MG63 (cell line): ENCODE measurements at regions not wholly inside any gene's neighbourhood (a gene's known extent, or its start where the extent isn't known, plus 50 kb on each side); places are given as distances from the start of the nearest gene placed in this dataset.
A peak's percentile ranks its signal among the peaks of the same experiment; 100 is the strongest.

ENCODE experiments used
- DNase-seq: peaks from one replicate; pipeline ENCODE4 v3.0.0-alpha.2; 2020
- H3K27me3 ChIP-seq: fragments of 250-450 bp; sonication (Bioruptor Pico); 2 replicates; pipeline ENCODE4 v1.5.1; 2020; ENCODE audit warnings: mild to moderate bottlenecking, moderate library complexity
- H3K36me3 ChIP-seq: fragments of 250-450 bp; sonication (Bioruptor Pico); 2 replicates; pipeline ENCODE4 v1.5.1; 2020; ENCODE audit warnings: mild to moderate bottlenecking, moderate library complexity
- H3K4me3 ChIP-seq: fragments of 250-450 bp; sonication (Bioruptor Pico); 2 replicates; pipeline ENCODE4 v1.5.1; 2020; ENCODE audit warnings: mild to moderate bottlenecking, moderate library complexity
- H3K9me3 ChIP-seq: fragments of 250-450 bp; sonication (Bioruptor Pico); 2 replicates; pipeline ENCODE4 v1.5.1; 2020; ENCODE audit warnings: mild to moderate bottlenecking, moderate library complexity

DNA sequence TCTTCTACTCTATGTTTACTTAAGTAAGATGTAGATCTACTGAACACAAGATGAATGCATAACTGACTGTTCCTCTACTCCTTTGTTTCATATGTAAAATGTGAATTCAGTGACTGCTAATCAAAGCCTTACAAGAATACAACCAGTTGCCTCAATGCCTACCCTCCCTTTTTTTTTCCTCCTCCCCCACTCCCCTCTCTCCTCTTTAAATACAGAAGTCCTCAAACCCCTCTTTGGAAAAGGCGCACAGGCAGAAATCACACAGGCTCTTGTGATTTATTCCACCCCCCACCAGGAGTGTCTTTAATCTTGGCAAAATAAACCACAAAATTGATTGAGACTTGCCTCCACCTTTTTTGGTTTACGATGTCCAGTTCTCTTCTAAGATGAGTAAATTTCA is 398.5 kb downstream of the DMAC1 start:
- Histone ChIP-seq H3K4me3 (no peak overlapping the region), H3K27me3 (no peaks in the 10 kb centered on the region), H3K36me3 (no peaks in the 10 kb centered on the region), H3K9me3 (no peaks in the 10 kb centered on the region)
- DNase-seq, result no peak

DNA sequence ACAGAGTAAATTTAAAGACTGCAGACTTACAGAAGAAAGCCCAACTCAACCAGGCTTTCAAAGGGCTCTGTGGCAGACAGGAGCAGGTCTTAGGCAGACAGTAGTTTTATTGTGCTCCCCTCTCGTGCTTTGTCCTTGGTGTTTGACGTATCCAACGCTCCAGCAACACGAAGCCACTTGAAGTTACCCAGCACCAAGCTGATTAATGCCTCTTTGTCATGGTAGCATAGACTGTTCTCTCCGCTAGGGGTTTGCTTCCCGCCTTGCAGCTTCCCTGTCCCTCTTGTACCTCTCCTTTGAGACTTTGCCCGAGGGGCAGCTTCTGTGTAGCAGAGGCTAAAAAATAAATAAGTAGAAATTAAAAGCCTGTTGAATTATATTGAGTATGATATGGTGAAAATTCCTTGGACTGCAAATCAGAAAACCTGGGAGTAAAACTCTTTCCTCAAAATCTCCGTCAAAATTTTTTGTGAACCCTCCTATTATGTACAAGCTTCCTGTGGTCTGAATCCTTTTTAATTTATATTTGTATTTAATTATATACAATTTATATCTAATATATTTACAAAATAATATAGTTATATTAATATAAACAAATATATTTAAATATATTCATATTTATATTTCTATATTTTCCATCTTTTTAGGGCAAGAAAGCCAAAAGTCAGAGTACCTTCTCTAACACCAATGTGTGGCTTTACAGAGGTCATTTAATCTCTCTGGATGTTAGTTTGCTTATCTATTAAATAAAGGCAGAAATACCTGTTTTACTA is 405.4 kb downstream of the DMAC1 start:
- Histone ChIP-seq H3K4me3 (no peak overlapping the region), H3K27me3 (no peaks in the 10 kb centered on the region), H3K36me3 (no peaks in the 10 kb centered on the region), H3K9me3 (no peaks in the 10 kb centered on the region)
- no peak for DNase-seq

DNA sequence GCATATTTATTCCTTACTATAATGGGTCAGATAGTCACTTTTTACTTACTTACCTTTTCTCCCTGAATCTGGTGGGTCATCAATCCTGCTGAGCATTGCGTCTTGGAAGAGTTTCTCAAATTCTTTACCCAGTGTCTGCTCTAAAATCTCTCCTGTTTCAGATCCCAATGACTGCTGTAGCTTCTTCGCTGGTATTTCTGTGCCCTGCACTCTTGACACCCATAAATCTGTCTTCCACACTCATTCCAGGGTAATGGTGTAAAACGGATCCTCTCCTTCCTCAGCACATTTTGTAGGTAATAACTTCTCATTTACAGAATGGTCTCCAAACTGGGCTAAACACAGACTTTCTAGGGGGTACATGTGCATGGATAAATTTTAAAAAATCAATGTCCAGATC is 407.4 kb downstream of the DMAC1 start:
- H3K36me3 ChIP-seq, result no peaks in the 10 kb centered on the region
- no peaks in the 10 kb centered on the region for H3K27me3 ChIP-seq
- no peak for DNase-seq
- no peak overlapping the region for H3K4me3 ChIP-seq
- no peaks in the 10 kb centered on the region for H3K9me3 ChIP-seq

DNA sequence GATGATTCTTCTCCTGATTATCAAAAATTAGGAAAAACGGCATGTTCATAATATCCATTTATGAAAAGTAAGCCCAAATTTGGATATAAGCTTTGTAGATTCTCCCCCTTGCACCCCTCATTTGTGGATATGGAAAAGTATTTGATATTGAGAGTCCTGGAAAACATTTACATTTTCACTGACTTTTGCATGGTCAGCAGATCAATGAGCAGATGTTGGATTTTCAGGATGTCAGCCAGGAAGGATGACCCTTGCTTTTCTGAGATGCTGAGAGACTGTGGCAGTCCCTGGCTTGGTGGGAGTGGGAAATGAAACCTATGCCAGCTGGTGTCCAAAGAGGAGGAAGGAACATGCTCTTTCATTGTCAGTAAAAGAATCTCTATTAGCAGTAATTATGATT is 410.8 kb downstream of the DMAC1 start:
- H3K27me3 ChIP-seq, result no peaks in the 10 kb centered on the region
- no peak for DNase-seq
- no peaks in the 10 kb centered on the region for H3K36me3 ChIP-seq
- H3K9me3 ChIP-seq, result no peaks in the 10 kb centered on the region
- H3K4me3 ChIP-seq, result no peak overlapping the region

DNA sequence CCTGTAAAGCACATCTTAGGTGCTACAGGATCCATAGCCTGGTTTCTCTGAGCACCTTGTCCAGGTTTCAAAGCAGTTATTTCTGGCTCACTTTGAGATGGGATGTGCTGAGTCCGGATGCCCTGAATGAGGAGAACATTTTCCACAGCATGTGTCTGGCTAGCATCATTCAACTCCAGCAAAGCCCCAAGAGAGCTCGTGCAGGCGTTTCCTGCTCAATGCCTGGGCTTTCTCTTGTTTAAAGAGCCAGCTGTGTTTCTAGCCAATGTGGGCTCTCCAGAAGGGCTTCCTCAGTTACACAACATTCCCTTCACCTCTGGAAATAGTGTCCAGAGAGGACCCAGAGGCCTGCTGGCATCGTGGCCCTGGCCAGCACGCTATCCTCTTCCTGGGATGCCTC is 411.7 kb downstream of the DMAC1 start:
- H3K4me3 ChIP-seq, result no peak overlapping the region
- no peaks in the 10 kb centered on the region for H3K36me3 ChIP-seq
- DNase-seq, result no peak
- H3K9me3 ChIP-seq, result no peaks in the 10 kb centered on the region
- no peaks in the 10 kb centered on the region for H3K27me3 ChIP-seq

DNA sequence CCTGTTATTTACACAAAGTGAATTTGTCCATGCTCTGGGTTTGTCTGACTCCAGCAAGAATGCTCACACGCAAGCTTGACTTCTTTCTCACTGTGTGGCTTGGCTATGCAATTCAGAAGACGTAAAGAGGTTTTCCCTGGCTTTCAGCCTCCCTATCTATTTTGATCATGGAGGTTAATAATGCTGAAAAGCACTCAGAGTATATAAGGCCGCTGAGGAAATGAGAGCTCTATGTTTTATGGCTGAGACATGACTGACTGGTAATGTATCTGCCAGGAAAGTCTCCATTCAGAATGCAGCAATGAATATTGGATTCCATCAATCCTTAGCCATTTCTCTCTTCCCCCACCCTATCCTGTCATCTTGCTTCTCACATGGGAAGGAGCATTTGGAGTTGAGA is 417.3 kb downstream of the DMAC1 start:
- Histone ChIP-seq H3K36me3 (no peaks in the 10 kb centered on the region), H3K4me3 (no peak overlapping the region), H3K27me3 (no peaks in the 10 kb centered on the region), H3K9me3 (no peaks in the 10 kb centered on the region)
- no peak for DNase-seq

DNA sequence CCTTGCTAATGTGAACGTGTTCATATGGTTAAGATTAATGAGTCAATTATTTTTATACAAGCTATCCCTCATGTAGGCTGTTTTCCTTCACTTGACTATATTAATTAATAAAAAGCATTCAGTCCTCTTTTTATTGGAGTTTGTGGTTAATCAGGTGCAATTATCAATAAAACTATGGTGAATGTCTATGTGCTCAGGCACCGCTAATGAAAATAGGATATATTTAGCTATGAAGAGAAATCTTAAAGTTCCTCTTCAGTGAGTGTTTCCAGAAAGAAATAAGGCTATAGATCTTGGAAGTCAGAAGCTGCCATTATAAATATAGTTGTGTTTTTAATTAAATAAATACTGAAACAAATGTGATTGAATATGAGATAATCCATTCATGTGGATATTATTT is 422.1 kb downstream of the DMAC1 start:
- H3K9me3 ChIP-seq, result no peaks in the 10 kb centered on the region
- no peaks in the 10 kb centered on the region for H3K36me3 ChIP-seq
- H3K27me3 ChIP-seq, result no peaks in the 10 kb centered on the region
- no peak for DNase-seq
- no peak overlapping the region for H3K4me3 ChIP-seq

DNA sequence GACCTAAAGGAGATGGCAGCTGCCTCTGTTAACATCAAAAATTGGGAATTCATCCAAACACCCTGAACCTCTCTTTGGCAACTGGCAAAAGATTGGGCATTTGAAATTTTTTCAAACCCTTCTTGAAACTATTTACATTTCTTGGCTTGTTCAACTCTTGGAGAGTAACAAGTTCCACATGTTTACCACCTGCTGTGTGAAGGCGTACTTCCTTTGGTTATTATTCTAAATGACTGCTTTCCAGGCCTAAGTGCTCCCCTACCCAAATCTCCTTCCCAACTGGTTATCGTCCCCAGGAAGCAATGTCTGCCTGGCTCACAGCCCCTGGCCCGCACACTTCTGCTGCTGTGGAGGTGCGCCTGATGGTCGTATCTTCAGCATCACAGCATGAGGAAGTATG is 422.7 kb downstream of the DMAC1 start:
- no peaks in the 10 kb centered on the region for H3K36me3 ChIP-seq
- H3K4me3 ChIP-seq, result no peak overlapping the region
- DNase-seq, result peak; percentile 22
- no peaks in the 10 kb centered on the region for H3K27me3 ChIP-seq
- H3K9me3 ChIP-seq, result no peaks in the 10 kb centered on the region

DNA sequence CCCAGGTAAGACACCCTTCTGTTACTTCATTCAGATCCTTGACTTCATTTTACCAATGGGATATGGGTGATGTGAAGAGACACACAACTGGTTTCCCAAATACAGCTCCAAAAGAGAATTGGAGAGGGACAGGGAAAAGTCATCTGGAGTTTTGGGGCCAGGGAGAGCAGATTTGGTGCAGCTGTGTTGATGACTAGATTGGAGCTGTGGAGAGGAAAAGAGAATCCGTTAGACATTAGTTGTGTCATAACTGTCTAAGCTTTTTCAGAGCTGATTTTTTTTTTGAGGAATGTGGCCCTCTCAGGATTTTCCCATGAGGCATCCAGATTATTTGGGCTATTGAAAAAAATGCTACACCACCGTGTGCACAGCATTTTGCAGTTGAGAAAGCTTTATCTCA is 423.4 kb downstream of the DMAC1 start:
- H3K4me3 ChIP-seq, result no peak overlapping the region
- no peaks in the 10 kb centered on the region for H3K9me3 ChIP-seq
- no peak for DNase-seq
- no peaks in the 10 kb centered on the region for H3K36me3 ChIP-seq
- H3K27me3 ChIP-seq, result no peaks in the 10 kb centered on the region

DNA sequence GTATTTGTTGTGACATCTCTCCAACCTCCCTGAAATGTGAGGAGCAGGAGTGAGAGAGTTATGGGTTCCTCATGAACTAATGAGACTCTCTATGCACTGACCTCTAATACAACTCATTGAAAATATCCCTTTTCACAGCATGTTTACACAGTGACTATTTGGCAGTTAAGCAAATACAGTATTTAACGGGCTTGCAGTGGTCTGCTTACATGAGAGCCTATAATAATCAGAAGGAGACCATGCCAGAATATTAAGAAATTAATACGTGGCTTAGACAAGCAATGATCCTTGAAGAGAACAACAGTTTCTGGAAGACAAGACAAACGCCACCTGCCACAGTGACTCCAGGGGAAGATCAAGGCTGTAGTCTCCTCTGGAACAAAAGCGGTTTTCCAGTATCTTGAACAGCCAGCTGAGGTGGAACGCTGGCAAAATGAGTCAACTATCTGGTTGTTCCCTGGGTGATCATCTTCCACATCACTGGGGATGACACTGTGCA is 424.5 kb downstream of the DMAC1 start:
- Histone ChIP-seq H3K36me3 (no peaks in the 10 kb centered on the region), H3K4me3 (no peak overlapping the region), H3K9me3 (no peaks in the 10 kb centered on the region), H3K27me3 (no peaks in the 10 kb centered on the region)
- no peak for DNase-seq

DNA sequence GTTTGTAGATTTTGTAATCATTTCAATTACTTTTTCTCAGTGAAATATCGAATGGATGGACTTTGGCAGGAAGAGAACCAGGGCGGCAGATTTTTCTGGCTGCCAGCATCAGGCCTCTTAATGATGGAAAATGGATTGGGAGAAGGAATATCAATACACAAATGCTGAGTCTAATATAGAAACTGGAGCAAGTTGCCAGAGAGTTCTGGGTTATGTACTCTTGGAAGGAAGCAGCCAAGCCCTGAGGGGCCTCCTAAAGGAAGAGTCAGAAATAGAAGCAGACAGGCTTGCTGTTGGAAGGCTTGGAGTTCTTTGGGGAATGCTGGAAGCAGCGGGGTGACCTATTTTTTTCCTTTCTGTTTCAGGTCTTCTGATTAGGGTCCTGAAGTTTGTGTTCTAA is 428.6 kb downstream of the DMAC1 start:
- no peaks in the 10 kb centered on the region for H3K27me3 ChIP-seq
- DNase-seq, result no peak
- H3K36me3 ChIP-seq, result no peaks in the 10 kb centered on the region
- no peak overlapping the region for H3K4me3 ChIP-seq
- no peaks in the 10 kb centered on the region for H3K9me3 ChIP-seq

DNA sequence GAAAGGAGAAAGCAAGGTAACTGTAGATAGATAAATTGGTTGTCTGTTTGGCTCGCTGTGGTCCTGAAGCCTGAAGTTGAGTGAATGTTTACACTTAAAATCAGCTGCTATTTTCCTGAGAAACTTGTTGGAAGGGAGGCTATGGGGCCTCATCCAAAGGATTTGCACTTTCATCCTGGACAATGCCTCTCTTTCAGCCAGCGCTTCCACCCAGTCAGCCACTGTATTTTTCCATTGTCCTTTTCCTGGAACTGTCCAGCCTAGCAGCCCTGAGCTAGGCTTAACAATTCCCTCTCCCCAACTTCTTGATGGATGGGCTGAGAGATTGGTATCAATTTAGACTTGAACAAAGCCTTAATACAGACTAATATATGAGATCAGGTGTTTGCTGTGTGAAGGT is 429.2 kb downstream of the DMAC1 start:
- Histone ChIP-seq H3K9me3 (no peaks in the 10 kb centered on the region), H3K4me3 (no peak overlapping the region)
- DNase-seq, result no peak

DNA sequence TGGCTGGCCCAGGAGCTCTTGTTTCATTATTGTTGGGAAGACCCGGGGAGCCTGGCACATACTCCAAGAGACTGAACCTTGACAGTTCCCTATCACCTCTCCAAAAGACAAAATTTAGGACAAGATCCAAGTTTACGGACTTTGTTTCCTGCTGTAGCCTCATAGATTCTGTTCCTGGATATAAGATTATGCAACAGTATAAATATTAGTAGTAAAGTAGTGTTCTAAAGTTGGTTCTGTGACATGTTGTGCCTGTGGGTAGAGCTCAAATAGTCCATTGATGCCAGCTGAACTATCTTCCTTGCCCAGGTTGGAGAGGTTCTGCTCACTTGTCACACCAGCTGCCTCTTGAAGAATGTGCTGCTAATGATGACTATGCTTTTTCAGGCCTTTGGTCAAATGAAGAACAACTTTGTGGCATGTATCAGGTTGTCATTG is 430.2 kb downstream of the DMAC1 start:
- no peak overlapping the region for H3K4me3 ChIP-seq
- no peaks in the 10 kb centered on the region for H3K36me3 ChIP-seq
- H3K9me3 ChIP-seq, result no peaks in the 10 kb centered on the region
- DNase-seq, result no peak
- H3K27me3 ChIP-seq, result no peaks in the 10 kb centered on the region

More for the DNA sequence above, 429.2 kb downstream of the DMAC1 start:
- Histone ChIP-seq H3K27me3 (no peaks in the 10 kb centered on the region), H3K36me3 (no peaks in the 10 kb centered on the region)

DNA sequence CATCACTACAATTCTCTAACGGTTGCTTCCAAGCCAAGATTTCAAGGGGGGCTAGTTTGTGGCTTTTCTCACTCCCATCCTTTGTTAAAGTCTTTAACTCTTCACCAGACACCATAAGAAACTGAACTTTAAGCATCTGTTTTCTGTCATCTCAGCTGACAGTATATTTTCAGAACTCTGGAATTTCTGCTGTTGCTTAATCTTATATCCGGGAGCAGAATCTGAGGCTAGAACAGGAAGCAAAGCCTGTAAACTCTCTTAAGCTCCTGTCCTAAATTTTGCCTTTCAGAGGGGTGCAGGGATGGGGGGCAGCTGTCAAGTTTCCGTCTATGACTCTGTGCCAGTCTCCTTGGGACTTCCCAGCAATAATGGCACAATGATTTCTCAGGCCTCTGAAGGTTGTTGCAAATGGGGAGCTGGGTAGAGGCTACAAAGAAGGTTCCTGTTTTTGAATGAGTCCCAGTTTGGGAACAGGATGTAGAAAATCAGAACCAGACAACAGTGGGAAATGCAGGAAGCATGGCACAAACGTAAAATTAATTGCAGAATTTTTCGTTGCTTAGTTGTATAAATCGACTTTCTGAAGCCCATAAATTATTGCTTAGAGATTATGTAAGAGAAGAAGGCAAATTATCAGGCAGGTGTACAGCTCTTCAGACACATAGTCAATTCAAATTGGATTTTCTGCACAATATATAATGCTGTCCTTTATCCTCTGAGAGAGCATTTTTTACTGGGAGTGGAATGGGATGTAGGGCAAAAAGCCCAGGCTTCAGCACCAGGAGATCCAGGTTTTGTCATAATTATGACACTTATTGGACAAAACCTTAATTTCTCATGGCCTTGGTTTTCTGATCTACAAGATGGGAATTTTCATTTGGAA is 430.9 kb downstream of the DMAC1 start:
- DNase-seq, result no peak
- H3K36me3 ChIP-seq, result no peaks in the 10 kb centered on the region
- H3K4me3 ChIP-seq, result no peak overlapping the region
- no peaks in the 10 kb centered on the region for H3K9me3 ChIP-seq
- H3K27me3 ChIP-seq, result no peaks in the 10 kb centered on the region

DNA sequence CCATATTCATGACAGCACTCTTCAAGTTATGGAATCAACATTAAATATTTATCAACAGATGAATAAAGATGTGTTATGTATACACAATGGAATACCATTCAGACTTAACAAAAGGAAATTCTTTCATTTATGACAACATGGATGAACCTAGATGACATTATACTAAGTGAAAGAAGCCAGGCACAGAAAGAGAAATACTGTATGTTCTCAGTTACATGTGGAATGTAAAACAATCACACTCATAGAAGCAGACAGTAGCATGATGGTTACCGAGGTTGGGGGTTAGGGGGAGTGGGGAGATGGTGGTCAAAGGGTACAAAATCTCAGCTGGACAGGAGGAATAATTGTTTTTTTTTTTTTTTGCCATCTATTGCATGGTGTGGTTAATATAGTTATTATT is 431.9 kb downstream of the DMAC1 start:
- no peaks in the 10 kb centered on the region for H3K36me3 ChIP-seq
- H3K27me3 ChIP-seq, result no peaks in the 10 kb centered on the region
- no peak overlapping the region for H3K4me3 ChIP-seq
- H3K9me3 ChIP-seq, result no peaks in the 10 kb centered on the region
- DNase-seq, result no peak

DNA sequence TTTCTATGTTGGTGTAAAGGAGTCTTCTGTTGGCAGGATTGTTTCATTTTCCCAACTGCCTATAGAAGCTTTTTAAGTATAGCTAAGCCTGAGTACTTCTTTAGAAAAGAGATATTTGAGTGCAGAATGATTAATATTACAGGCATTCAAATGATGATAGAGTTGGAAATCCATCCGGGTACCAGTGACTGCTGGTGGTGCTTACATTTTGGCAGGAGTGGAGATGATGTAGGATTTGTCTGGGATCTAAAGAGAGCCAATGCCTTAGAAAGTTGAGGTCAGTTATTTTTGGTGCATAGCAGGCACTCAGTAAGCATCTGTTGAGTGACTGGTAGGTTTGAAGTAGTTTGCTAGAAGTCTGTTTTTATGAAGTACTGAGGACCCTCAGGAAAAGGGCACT is 433.5 kb downstream of the DMAC1 start:
- peak; percentile 34 for DNase-seq
- Histone ChIP-seq H3K4me3 (no peak overlapping the region), H3K9me3 (no peaks in the 10 kb centered on the region), H3K36me3 (no peaks in the 10 kb centered on the region), H3K27me3 (no peaks in the 10 kb centered on the region)

DNA sequence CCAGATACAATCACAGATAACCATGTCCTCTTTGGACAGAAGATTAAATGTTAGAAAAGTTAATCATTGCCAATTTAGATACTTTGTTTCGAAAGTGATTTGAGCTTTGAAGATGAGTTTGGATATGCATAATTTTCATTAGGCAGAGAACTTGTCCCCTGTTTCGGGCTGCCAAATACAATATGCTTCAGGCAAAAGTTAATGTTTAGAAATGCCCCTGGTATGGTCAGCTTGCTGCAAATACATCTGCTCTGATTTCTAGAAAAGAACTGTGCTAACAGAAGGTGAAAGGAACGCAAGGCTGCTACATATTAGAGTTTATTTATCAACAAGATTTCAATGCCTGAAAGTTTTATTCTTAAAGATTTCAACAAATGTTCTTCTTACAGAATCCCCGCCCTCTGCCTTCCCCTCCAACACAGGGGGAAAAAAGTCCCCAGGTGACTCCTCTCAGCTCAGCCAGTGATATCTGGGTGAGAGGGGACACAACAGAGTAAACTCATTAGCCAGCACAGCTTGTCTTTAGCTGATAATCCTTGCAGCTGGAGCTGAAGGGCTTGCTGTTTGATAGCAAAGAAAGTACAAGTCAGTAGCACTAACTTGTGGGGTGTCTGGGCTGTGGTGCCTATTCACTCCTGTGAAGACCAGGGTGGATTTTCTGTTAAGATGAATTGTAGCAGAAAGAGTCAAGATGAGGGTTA is 435.7 kb downstream of the DMAC1 start:
- no peaks in the 10 kb centered on the region for H3K36me3 ChIP-seq

More for the DNA sequence above, 435.7 kb downstream of the DMAC1 start:
- no peak for DNase-seq
- H3K27me3 ChIP-seq, result no peaks in the 10 kb centered on the region
- no peak overlapping the region for H3K4me3 ChIP-seq
- H3K9me3 ChIP-seq, result no peaks in the 10 kb centered on the region
